HepG2 (cell line): ENCODE measurements at regions not wholly inside any gene's neighbourhood (a gene's known extent, or its start where the extent isn't known, plus 50 kb on each side); places are given as distances from the start of the nearest gene placed in this dataset.

Source experiments
- ATF2 ChIP-seq: sonication (generic); formaldehyde crosslinking; IDR thresholded peaks from 2 replicates; pipeline ENCODE4 v1.4.0; 2020; ENCODE audit warnings: missing genetic modification reagents
- CREB1 ChIP-seq, 2 experiments: fragments of 450-650 bp in 1 of 2; IDR thresholded peaks; 2 replicates each; pipeline ENCODE4 v1.6.1; 2016 to 2017; ENCODE audit warnings: control low read depth in 1 of 2, mild to moderate bottlenecking in 1 of 2, missing compliant biosample characterization in 1 of 2, missing genetic modification characterization in 1 of 2
- DPF2 ChIP-seq: sonication (generic); formaldehyde crosslinking; IDR thresholded peaks from 2 replicates; pipeline ENCODE4 v1.4.0; 2020; ENCODE audit warnings: mild to moderate bottlenecking, low read depth, missing genetic modification reagents, borderline replicate concordance
- FOXC1 ChIP-seq: sonication (generic); formaldehyde crosslinking; IDR thresholded peaks from 2 replicates; pipeline ENCODE4 v1.8.0; 2022; ENCODE audit warnings: mild to moderate bottlenecking, missing genetic modification reagents, borderline replicate concordance
- FOXM1 ChIP-seq: sonication (generic); formaldehyde crosslinking; IDR thresholded peaks from 2 replicates; pipeline ENCODE4 v1.5.0; 2020; ENCODE audit warnings: missing genetic modification reagents
- KAT7 ChIP-seq: IDR thresholded peaks from 2 replicates; pipeline ENCODE4 v1.6.1; 2018; ENCODE audit warnings: borderline replicate concordance, missing compliant biosample characterization
- KDM2A ChIP-seq: sonication (generic); formaldehyde crosslinking; IDR thresholded peaks from 2 replicates; pipeline ENCODE4 v1.4.0; 2020; ENCODE audit warnings: low read depth, missing genetic modification reagents, borderline replicate concordance
- MXD1 ChIP-seq: sonication (generic); formaldehyde crosslinking; IDR thresholded peaks from 2 replicates; pipeline ENCODE4 v1.4.0; 2020; ENCODE audit warnings: mild to moderate bottlenecking, missing genetic modification reagents
- SMC3 ChIP-seq: IDR thresholded peaks from 2 replicates; pipeline ENCODE4 v1.6.1; 2011; ENCODE audit warnings: low read length, improper control_type of control experiment
- TF ChIP-seq, protein P1 (sequence below): sonication (generic); formaldehyde crosslinking; IDR thresholded peaks from 2 replicates; pipeline ENCODE4 v1.4.0; 2020; ENCODE audit warnings: missing genetic modification reagents
- TF ChIP-seq, protein P2 (sequence below): IDR thresholded peaks from 2 replicates; pipeline ENCODE4 v1.4.0; 2020; ENCODE audit warnings: mild to moderate bottlenecking, missing genetic modification reagents
- TF ChIP-seq, protein P3 (sequence below): sonication (generic); formaldehyde crosslinking; IDR thresholded peaks from 2 replicates; pipeline ENCODE4 v1.9.0; 2021; ENCODE audit warnings: missing genetic modification reagents, mild to moderate bottlenecking, borderline replicate concordance
- TF ChIP-seq, protein P4 (sequence below): sonication (generic); formaldehyde crosslinking; IDR thresholded peaks from 2 replicates; pipeline ENCODE4 v1.9.0; 2021; ENCODE audit warnings: missing genetic modification reagents, borderline replicate concordance

DNA sequence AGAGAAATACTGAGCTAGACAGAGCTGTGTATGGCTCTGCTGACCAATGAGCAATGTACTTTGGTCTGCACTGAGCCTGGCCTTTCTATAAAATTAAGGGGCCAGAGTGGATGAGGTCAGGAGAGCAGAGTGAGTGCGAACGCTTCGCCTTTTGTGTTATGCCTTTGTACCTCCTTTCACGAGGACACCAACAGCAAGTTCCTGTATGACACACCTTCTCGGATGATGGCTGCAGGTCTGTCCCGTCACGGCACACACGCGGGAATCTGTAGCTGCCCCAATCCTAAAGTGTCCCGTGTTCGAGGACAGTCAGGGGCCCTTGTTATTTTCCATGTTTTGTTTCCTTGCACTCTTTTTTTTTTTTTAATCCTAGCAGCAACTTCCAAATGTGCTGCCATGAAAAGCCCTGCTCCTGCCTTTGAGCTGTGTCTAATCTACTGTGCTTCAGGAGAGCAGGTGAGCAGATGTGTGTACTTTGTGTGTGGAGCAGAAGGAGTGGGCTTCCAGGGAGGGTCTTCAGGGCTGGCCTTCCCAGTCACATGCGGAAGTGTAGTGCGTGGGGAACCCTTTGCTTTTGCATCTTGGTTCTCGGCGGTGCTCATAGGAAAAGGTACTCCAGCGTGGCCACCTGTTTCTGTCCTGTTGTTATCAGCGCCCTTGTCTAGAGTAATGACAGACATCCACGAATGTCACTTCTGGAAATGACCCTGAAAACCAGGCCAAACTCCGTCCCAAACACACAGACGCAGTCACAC is 213.2 kb downstream of the NDUFA10 start (continued):
- TF ChIP-seq, protein P1, sequence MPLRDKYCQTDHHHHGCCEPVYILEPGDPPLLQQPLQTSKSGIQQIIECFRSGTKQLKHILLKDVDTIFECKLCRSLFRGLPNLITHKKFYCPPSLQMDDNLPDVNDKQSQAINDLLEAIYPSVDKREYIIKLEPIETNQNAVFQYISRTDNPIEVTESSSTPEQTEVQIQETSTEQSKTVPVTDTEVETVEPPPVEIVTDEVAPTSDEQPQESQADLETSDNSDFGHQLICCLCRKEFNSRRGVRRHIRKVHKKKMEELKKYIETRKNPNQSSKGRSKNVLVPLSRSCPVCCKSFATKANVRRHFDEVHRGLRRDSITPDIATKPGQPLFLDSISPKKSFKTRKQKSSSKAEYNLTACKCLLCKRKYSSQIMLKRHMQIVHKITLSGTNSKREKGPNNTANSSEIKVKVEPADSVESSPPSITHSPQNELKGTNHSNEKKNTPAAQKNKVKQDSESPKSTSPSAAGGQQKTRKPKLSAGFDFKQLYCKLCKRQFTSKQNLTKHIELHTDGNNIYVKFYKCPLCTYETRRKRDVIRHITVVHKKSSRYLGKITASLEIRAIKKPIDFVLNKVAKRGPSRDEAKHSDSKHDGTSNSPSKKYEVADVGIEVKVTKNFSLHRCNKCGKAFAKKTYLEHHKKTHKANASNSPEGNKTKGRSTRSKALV (CRISPR knock-in tag), result no peak
- TF ChIP-seq SMC3 (no peak), FOXM1 (CRISPR knock-in tag) (no peak), MXD1 (CRISPR knock-in tag) (no peak), ATF2 (CRISPR knock-in tag) (no peak), FOXC1 (no peak), DPF2 (CRISPR knock-in tag) (no peak), KAT7 (CRISPR knock-in tag) (no peak), KDM2A (CRISPR knock-in tag) (no peak), CREB1 (IDR thresholded peaks at IDR 0.05) (no peak), CREB1 (CRISPR knock-in tag; IDR thresholded peaks at IDR 0.05) (no peak)
- TF ChIP-seq, protein P2, sequence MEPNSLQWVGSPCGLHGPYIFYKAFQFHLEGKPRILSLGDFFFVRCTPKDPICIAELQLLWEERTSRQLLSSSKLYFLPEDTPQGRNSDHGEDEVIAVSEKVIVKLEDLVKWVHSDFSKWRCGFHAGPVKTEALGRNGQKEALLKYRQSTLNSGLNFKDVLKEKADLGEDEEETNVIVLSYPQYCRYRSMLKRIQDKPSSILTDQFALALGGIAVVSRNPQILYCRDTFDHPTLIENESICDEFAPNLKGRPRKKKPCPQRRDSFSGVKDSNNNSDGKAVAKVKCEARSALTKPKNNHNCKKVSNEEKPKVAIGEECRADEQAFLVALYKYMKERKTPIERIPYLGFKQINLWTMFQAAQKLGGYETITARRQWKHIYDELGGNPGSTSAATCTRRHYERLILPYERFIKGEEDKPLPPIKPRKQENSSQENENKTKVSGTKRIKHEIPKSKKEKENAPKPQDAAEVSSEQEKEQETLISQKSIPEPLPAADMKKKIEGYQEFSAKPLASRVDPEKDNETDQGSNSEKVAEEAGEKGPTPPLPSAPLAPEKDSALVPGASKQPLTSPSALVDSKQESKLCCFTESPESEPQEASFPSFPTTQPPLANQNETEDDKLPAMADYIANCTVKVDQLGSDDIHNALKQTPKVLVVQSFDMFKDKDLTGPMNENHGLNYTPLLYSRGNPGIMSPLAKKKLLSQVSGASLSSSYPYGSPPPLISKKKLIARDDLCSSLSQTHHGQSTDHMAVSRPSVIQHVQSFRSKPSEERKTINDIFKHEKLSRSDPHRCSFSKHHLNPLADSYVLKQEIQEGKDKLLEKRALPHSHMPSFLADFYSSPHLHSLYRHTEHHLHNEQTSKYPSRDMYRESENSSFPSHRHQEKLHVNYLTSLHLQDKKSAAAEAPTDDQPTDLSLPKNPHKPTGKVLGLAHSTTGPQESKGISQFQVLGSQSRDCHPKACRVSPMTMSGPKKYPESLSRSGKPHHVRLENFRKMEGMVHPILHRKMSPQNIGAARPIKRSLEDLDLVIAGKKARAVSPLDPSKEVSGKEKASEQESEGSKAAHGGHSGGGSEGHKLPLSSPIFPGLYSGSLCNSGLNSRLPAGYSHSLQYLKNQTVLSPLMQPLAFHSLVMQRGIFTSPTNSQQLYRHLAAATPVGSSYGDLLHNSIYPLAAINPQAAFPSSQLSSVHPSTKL, result no peak
- TF ChIP-seq, protein P3, sequence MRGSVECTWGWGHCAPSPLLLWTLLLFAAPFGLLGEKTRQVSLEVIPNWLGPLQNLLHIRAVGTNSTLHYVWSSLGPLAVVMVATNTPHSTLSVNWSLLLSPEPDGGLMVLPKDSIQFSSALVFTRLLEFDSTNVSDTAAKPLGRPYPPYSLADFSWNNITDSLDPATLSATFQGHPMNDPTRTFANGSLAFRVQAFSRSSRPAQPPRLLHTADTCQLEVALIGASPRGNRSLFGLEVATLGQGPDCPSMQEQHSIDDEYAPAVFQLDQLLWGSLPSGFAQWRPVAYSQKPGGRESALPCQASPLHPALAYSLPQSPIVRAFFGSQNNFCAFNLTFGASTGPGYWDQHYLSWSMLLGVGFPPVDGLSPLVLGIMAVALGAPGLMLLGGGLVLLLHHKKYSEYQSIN (CRISPR knock-in tag), result no peak
- TF ChIP-seq, protein P4, sequence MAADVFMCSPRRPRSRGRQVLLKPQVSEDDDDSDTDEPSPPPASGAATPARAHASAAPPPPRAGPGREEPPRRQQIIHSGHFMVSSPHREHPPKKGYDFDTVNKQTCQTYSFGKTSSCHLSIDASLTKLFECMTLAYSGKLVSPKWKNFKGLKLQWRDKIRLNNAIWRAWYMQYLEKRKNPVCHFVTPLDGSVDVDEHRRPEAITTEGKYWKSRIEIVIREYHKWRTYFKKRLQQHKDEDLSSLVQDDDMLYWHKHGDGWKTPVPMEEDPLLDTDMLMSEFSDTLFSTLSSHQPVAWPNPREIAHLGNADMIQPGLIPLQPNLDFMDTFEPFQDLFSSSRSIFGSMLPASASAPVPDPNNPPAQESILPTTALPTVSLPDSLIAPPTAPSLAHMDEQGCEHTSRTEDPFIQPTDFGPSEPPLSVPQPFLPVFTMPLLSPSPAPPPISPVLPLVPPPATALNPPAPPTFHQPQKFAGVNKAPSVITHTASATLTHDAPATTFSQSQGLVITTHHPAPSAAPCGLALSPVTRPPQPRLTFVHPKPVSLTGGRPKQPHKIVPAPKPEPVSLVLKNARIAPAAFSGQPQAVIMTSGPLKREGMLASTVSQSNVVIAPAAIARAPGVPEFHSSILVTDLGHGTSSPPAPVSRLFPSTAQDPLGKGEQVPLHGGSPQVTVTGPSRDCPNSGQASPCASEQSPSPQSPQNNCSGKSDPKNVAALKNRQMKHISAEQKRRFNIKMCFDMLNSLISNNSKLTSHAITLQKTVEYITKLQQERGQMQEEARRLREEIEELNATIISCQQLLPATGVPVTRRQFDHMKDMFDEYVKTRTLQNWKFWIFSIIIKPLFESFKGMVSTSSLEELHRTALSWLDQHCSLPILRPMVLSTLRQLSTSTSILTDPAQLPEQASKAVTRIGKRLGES (CRISPR knock-in tag), result no peak
